Skin epidermis (tissue), 12 donors: ENCODE measurements at regions not wholly inside any gene's neighbourhood (a gene's known extent, or its start where the extent isn't known, plus 50 kb on each side); places are given as distances from the start of the nearest gene placed in this dataset.
"Not testable (repeated sequence)": the region's sequence is repeated elsewhere in the genome, so short reads cannot be mapped to it uniquely, and the experiment has no call there.

ENCODE experiments used
- H3K27ac ChIP-seq, 21 experiments: fragments of 200-600 bp; sonication (generic) in 11 of 21; one replicate each; pipeline ENCODE4 v1.5.0; 2020; ENCODE audit warnings: mild to moderate bottlenecking in 3 of 21, inconsistent platforms in 2 of 21, moderate library complexity in 2 of 21
- H3K4me3 ChIP-seq, 7 experiments: fragments of 200-600 bp; sonication (generic) in 2 of 7; one replicate each; pipeline ENCODE4 v1.5.0; 2020; ENCODE audit warnings: inconsistent platforms in 2 of 7, mild to moderate bottlenecking in 2 of 7, moderate library complexity in 1 of 7

- H3K4me3 ChIP-seq = no peak overlapping the region
- no peak overlapping the region for H3K27ac ChIP-seq
Measured at GRCh38 chr5:104914536-104915070, 1352.0 kb upstream of the NUDT12 start.

- no peak overlapping the region for H3K4me3 ChIP-seq
- no peak overlapping the region for H3K27ac ChIP-seq
Measured at GRCh38 chr5:104913841-104914281, 1351.3 kb upstream of the NUDT12 start.

GRCh38 chr5:104909803-104910202 lies 1347.2 kb upstream of the NUDT12 start:
- H3K27ac ChIP-seq = no peak overlapping the region
- no peak overlapping the region for H3K4me3 ChIP-seq

- no peak overlapping the region for H3K4me3 ChIP-seq
- no peak overlapping the region for H3K27ac ChIP-seq
Measured at GRCh38 chr5:104904561-104904960, 1342.0 kb upstream of the NUDT12 start.

GRCh38 chr5:104903941-104904340 lies 1341.4 kb upstream of the NUDT12 start:
- Histone ChIP-seq H3K27ac (no peak overlapping the region), H3K4me3 (no peak overlapping the region)

GRCh38 chr5:104891596-104891995 lies 1329.0 kb upstream of the NUDT12 start:
- Histone ChIP-seq H3K4me3 (no peak overlapping the region), H3K27ac (no peak overlapping the region)

GRCh38 chr5:104890767-104891166 lies 1328.2 kb upstream of the NUDT12 start:
- Histone ChIP-seq H3K4me3 (no peak overlapping the region), H3K27ac (no peak overlapping the region)

- H3K27ac ChIP-seq = no peak overlapping the region
- H3K4me3 ChIP-seq = no peak overlapping the region
Measured at GRCh38 chr5:104859437-104859836, 1296.8 kb upstream of the NUDT12 start.

- H3K27ac ChIP-seq, H3K4me3 ChIP-seq: not testable (repeated sequence)
Measured at GRCh38 chr5:104852099-104852498, 1289.5 kb upstream of the NUDT12 start.

- no peak overlapping the region for H3K27ac ChIP-seq
Measured at GRCh38 chr5:104845541-104845940, 1283.0 kb upstream of the NUDT12 start.

GRCh38 chr5:104843822-104844221 lies 1281.2 kb upstream of the NUDT12 start:
- no peak overlapping the region for H3K4me3 ChIP-seq
- no peak overlapping the region for H3K27ac ChIP-seq

More at GRCh38 chr5:104845541-104845940, 1283.0 kb upstream of the NUDT12 start:
- H3K4me3 ChIP-seq = no peak overlapping the region

- Histone ChIP-seq H3K4me3 (no peak overlapping the region), H3K27ac (no peak overlapping the region)
Measured at GRCh38 chr5:104840284-104840683, 1277.7 kb upstream of the NUDT12 start.

- H3K4me3 ChIP-seq, H3K27ac ChIP-seq: not testable (repeated sequence)
Measured at GRCh38 chr5:104831515-104831914, 1268.9 kb upstream of the NUDT12 start.

GRCh38 chr5:104821606-104822005 lies 1259.0 kb upstream of the NUDT12 start:
- Histone ChIP-seq H3K4me3 (no peak overlapping the region), H3K27ac (no peak overlapping the region)

- Histone ChIP-seq H3K27ac (no peak overlapping the region), H3K4me3 (no peak overlapping the region)
Measured at GRCh38 chr5:104817127-104817526, 1254.5 kb upstream of the NUDT12 start.

- H3K4me3 ChIP-seq = no peak overlapping the region
- no peak overlapping the region for H3K27ac ChIP-seq
Measured at GRCh38 chr5:104815212-104815611, 1252.6 kb upstream of the NUDT12 start.

- no peak overlapping the region for H3K4me3 ChIP-seq
- no peak overlapping the region for H3K27ac ChIP-seq
Measured at GRCh38 chr5:104800440-104801048, 1238.0 kb upstream of the NUDT12 start.

GRCh38 chr5:104793755-104794080 lies 1231.1 kb upstream of the NUDT12 start:
- H3K4me3 ChIP-seq = no peak overlapping the region
- H3K27ac ChIP-seq = no peak overlapping the region

GRCh38 chr5:104793031-104793754 lies 1230.6 kb upstream of the NUDT12 start:
- Histone ChIP-seq H3K27ac (no peak overlapping the region), H3K4me3 (no peak overlapping the region)

GRCh38 chr5:104789366-104789765 lies 1226.8 kb upstream of the NUDT12 start:
- H3K4me3 ChIP-seq = no peak overlapping the region

GRCh38 chr5:104785097-104785496 lies 1222.5 kb upstream of the NUDT12 start:
- no peak overlapping the region for H3K27ac ChIP-seq

More at GRCh38 chr5:104789366-104789765, 1226.8 kb upstream of the NUDT12 start:
- no peak overlapping the region for H3K27ac ChIP-seq

More at GRCh38 chr5:104785097-104785496, 1222.5 kb upstream of the NUDT12 start:
- H3K4me3 ChIP-seq = no peak overlapping the region
